Body of pancreas (tissue), 4 donors: ENCODE measurements at regions not wholly inside any gene's neighbourhood (a gene's known extent, or its start where the extent isn't known, plus 50 kb on each side); places are given as distances from the start of the nearest gene placed in this dataset.

ENCODE experiments used
- ATAC-seq: fragments of 150-250 bp; one replicate; pipeline ENCODE4 v1.9.1; 2016
- DNase-seq, 4 donors: peaks; one replicate each; pipeline ENCODE4 v3.0.0-alpha.2; 2019
- H3K27ac ChIP-seq, 4 donors: fragments of 200-600 bp; sonication (generic); 1 replicate in 3 of 4; 2 replicates in 1 of 4; pipeline versions ENCODE4 v1.5.1 to v1.6.1; 2016 to 2019; ENCODE audit warnings: mild to moderate bottlenecking in 1 of 4, mixed read lengths in 1 of 4, moderate library complexity in 1 of 4
- H3K27me3 ChIP-seq, 2 donors: fragments of 200-600 bp; sonication (generic); one replicate each; pipeline ENCODE4 v1.6.0; 2016; ENCODE audit warnings: mild to moderate bottlenecking in 1 of 2
- H3K36me3 ChIP-seq, 2 donors: fragments of 200-600 bp; sonication (generic); replicated peaks in 1 of 2; 2 replicates each; pipeline ENCODE4 v1.5.1; 2016; ENCODE audit warnings: low read depth in 2 of 2; ENCODE audit not compliant: insufficient read depth in 1 of 2
- H3K4me1 ChIP-seq: fragments of 200-600 bp; sonication (generic); one replicate; pipeline ENCODE4 v1.6.0; 2016
- H3K4me3 ChIP-seq, 2 donors: fragments of 200-600 bp; sonication (generic); 1 replicate in 1 of 2; 2 replicates in 1 of 2; pipeline ENCODE4 v1.5.1; 2016 to 2019
- H3K9me3 ChIP-seq, 3 donors: fragments of 200-600 bp; sonication (generic); 1 replicate in 2 of 3; 2 replicates in 1 of 3; pipeline ENCODE4 v1.5.1; 2016
- CTCF ChIP-seq, 7 experiments: fragments of 450-650 bp in 4 of 7; fragments of 200-600 bp in 3 of 7; sonication (generic) in 3 of 7; IDR thresholded peaks; one replicate each; pipeline ENCODE4 v1.5.1; 2016 to 2019; ENCODE audit warnings: antibody characterized with exemption in 7 of 7
- POLR2A ChIP-seq, 3 donors: fragments of 450-650 bp; IDR thresholded peaks; one replicate each; pipeline ENCODE4 v1.6.1; 2016; ENCODE audit warnings: antibody characterized with exemption in 3 of 3, mild to moderate bottlenecking in 2 of 3
- WGBS, 2 donors: methylation state at CpG; one replicate each; pipeline ENCODE4 v1.1.5; 2017; 5-methylcytosine and 5-hydroxymethylcytosine counted together
- intact Hi-C: fragments of 100-400 bp; cut with DNase I; formaldehyde crosslinking; loops from one replicate; pipeline ENCODE4 v1.15.1; 2023

- ATAC-seq (no peak), DNase-seq (no peak)
- WGBS, 2 donors = 71 to 79% methylated on average over 2 of the region's 2 CpGs
- H3K4me3 ChIP-seq = no peak overlapping the region
- H3K27ac ChIP-seq = no peak overlapping the region
- TF ChIP-seq POLR2A (IDR thresholded peaks at IDR 0.05) (no peak), CTCF (IDR thresholded peaks at IDR 0.05) (no peak)
- no peaks in the 10 kb centered on the region for H3K4me1 ChIP-seq
- no peaks in the 10 kb centered on the region for H3K27me3 ChIP-seq
- H3K36me3 ChIP-seq = no peaks in the 10 kb centered on the region
- intact Hi-C loops = no loop called here
- no peaks in the 10 kb centered on the region for H3K9me3 ChIP-seq
Measured at GRCh38 chr13:72217142-72217541, 350.1 kb upstream of the DACH1 start.

- H3K4me3 ChIP-seq = no peak overlapping the region
- no peaks in the 10 kb centered on the region for H3K4me1 ChIP-seq
- DNase-seq (no peak), ATAC-seq (no peak)
- intact Hi-C loops = no loop called here
- no peak overlapping the region for H3K27ac ChIP-seq
- TF ChIP-seq POLR2A (IDR thresholded peaks at IDR 0.05) (no peak), CTCF (IDR thresholded peaks at IDR 0.05) (no peak)
- H3K9me3 ChIP-seq = no peaks in the 10 kb centered on the region
- H3K36me3 ChIP-seq = no peaks in the 10 kb centered on the region
- H3K27me3 ChIP-seq = no peaks in the 10 kb centered on the region
Measured at GRCh38 chr13:72208112-72208645, 341.2 kb upstream of the DACH1 start.

- intact Hi-C loops = no loop called here
- H3K27me3 ChIP-seq = no peaks in the 10 kb centered on the region
- H3K4me3 ChIP-seq = no peak overlapping the region
- TF ChIP-seq CTCF (IDR thresholded peaks at IDR 0.05) (no peak), POLR2A (IDR thresholded peaks at IDR 0.05) (no peak)
- no peaks in the 10 kb centered on the region for H3K9me3 ChIP-seq
- DNase-seq = no peak
- H3K4me1 ChIP-seq = no peaks in the 10 kb centered on the region
- H3K27ac ChIP-seq = no peak overlapping the region
- 77 to 90% methylated on average over 1 of the region's 1 CpG for WGBS, 2 donors
- no peaks in the 10 kb centered on the region for H3K36me3 ChIP-seq
- ATAC-seq = no peak
Measured at GRCh38 chr13:72205773-72206172, 338.8 kb upstream of the DACH1 start.

GRCh38 chr13:72204291-72204690 lies 337.3 kb upstream of the DACH1 start:
- Histone ChIP-seq H3K27me3 (no peaks in the 10 kb centered on the region), H3K4me3 (no peak overlapping the region), H3K36me3 (no peaks in the 10 kb centered on the region), H3K9me3 (no peaks in the 10 kb centered on the region), H3K27ac (no peak overlapping the region), H3K4me1 (peaks cover under 1% of the 10 kb centered on the region)
- no peak for DNase-seq
- intact Hi-C loops = no loop called here
- no peak for ATAC-seq
- 64 to 75% methylated on average over 2 of the region's 2 CpGs for WGBS, 2 donors
- TF ChIP-seq CTCF (IDR thresholded peaks at IDR 0.05) (no peak), POLR2A (IDR thresholded peaks at IDR 0.05) (no peak)

GRCh38 chr13:72201726-72202125 lies 334.7 kb upstream of the DACH1 start:
- ATAC-seq = no peak
- intact Hi-C loops = no loop called here
- DNase-seq = no peak
- TF ChIP-seq POLR2A (IDR thresholded peaks at IDR 0.05) = no peak
- TF ChIP-seq CTCF (IDR thresholded peaks at IDR 0.05) = no peak
- Histone ChIP-seq H3K4me3 (no peak overlapping the region), H3K4me1 (peaks cover 5% of the 10 kb centered on the region), H3K27ac (no peak overlapping the region), H3K9me3 (no peaks in the 10 kb centered on the region), H3K27me3 (no peaks in the 10 kb centered on the region), H3K36me3 (no peaks in the 10 kb centered on the region)
